ENCODE measurements at regions not wholly inside any gene's neighbourhood (a gene's known extent, or its start where the extent isn't known, plus 50 kb on each side); places are given as distances from the start of the nearest gene placed in this dataset.

- Histone ChIP-seq H3K4ac (ENCODE audit: low read depth, low read length) (no peak overlapping the region), H3K14ac (ENCODE audit: low read length) (no peak overlapping the region), H2BK12ac (ENCODE audit: low read length) (no peak overlapping the region), H3K27me3 (ENCODE audit: insufficient read depth, low read length) (no peaks in the 10 kb centered on the region), H3K27ac (ENCODE audit: low read depth, low read length) (no peak overlapping the region), H3K9me3 (ENCODE audit: insufficient read depth, low read depth, low read length) (peaks cover 1% of the 10 kb centered on the region), H2BK5ac (ENCODE audit: low read depth, low read length, poor library complexity) (no peak overlapping the region), H3K79me2 (ENCODE audit: control insufficient read depth, insufficient read depth, low read length, poor library complexity) (no peaks in the 10 kb centered on the region), H4K91ac (ENCODE audit: low read depth, low read length) (no peak overlapping the region), H3K18ac (ENCODE audit: low read length) (no peak overlapping the region), H3K9ac (ENCODE audit: low read length) (no peak overlapping the region), H3K23ac (ENCODE audit: low read length) (no peak overlapping the region), H3K4me2 (ENCODE audit: low read length) (no peak overlapping the region), H3K79me1 (ENCODE audit: low read length) (no peaks in the 10 kb centered on the region), H4K12ac (ENCODE audit: low read depth, low read length) (no peak overlapping the region), H4K8ac (ENCODE audit: low read depth, low read length) (no peak overlapping the region), H2AFZ (ENCODE audit: insufficient read depth, low read length, poor library complexity) (no peak overlapping the region), H3K4me3 (ENCODE audit: low read depth, low read length) (no peak overlapping the region), H3K36me3 (ENCODE audit: control insufficient read depth in 1 of 2, insufficient read depth in 2 of 2, low read length in 2 of 2) (no peaks in the 10 kb centered on the region), H2BK120ac (ENCODE audit: insufficient read depth, low read length, poor library complexity) (no peak overlapping the region), H3K4me1 (ENCODE audit: control insufficient read depth in 1 of 2, insufficient read depth in 2 of 2, low read length in 2 of 2) (no peaks in the 10 kb centered on the region), H2AK5ac (ENCODE audit: low read length) (no peak overlapping the region)
- no peak for DNase-seq
- WGBS (ENCODE audit: extremely low coverage, insufficient coverage, insufficient read length) = no CpG with 5 or more reads among the region's 8 CpGs
Measured at GRCh38 chr15:52872036-52872818, 82.1 kb upstream of the ONECUT1 start.

- no peak overlapping the region for H2BK120ac ChIP-seq (ENCODE audit: insufficient read depth, low read length, poor library complexity)
- H2BK5ac ChIP-seq (ENCODE audit: low read depth, low read length, poor library complexity) = no peak overlapping the region
- no peak overlapping the region for H3K4ac ChIP-seq (ENCODE audit: low read depth, low read length)
- no peak overlapping the region for H2AFZ ChIP-seq (ENCODE audit: insufficient read depth, low read length, poor library complexity)
- no peak overlapping the region for H4K91ac ChIP-seq (ENCODE audit: low read depth, low read length)
- H3K79me2 ChIP-seq (ENCODE audit: control insufficient read depth, insufficient read depth, low read length, poor library complexity) = no peaks in the 10 kb centered on the region
- no peak overlapping the region for H3K18ac ChIP-seq (ENCODE audit: low read length)
- H3K27ac ChIP-seq (ENCODE audit: low read depth, low read length) = no peak overlapping the region
- H3K9ac ChIP-seq (ENCODE audit: low read length) = no peak overlapping the region
- no peaks in the 10 kb centered on the region for H3K27me3 ChIP-seq (ENCODE audit: insufficient read depth, low read length)
- H4K12ac ChIP-seq (ENCODE audit: low read depth, low read length) = no peak overlapping the region
- no peak overlapping the region for H2AK5ac ChIP-seq (ENCODE audit: low read length)
- no peaks in the 10 kb centered on the region for H3K79me1 ChIP-seq (ENCODE audit: low read length)
- H2BK12ac ChIP-seq (ENCODE audit: low read length) = no peak overlapping the region
- no peak overlapping the region for H3K4me3 ChIP-seq (ENCODE audit: low read depth, low read length)
- no peak for DNase-seq
- no peak overlapping the region for H3K23ac ChIP-seq (ENCODE audit: low read length)
- no peak overlapping the region for H3K14ac ChIP-seq (ENCODE audit: low read length)
- no peak overlapping the region for H4K8ac ChIP-seq (ENCODE audit: low read depth, low read length)
- 100% methylated on average over 2 of the region's 3 CpGs for WGBS (ENCODE audit: extremely low coverage, insufficient coverage, insufficient read length)
- H3K9me3 ChIP-seq (ENCODE audit: insufficient read depth, low read depth, low read length) = peaks cover 1% of the 10 kb centered on the region
- no peak overlapping the region for H3K4me2 ChIP-seq (ENCODE audit: low read length)
- no peaks in the 10 kb centered on the region for H3K36me3 ChIP-seq (ENCODE audit: control insufficient read depth in 1 of 2, insufficient read depth in 2 of 2, low read length in 2 of 2)
- H3K4me1 ChIP-seq (ENCODE audit: control insufficient read depth in 1 of 2, insufficient read depth in 2 of 2, low read length in 2 of 2) = no peaks in the 10 kb centered on the region
Measured at GRCh38 chr15:52870015-52870414, 79.9 kb upstream of the ONECUT1 start.

GRCh38 chr15:52866698-52867097 is 76.6 kb upstream of the ONECUT1 start:
- Histone ChIP-seq H3K14ac (ENCODE audit: low read length) (no peak overlapping the region), H3K36me3 (ENCODE audit: control insufficient read depth in 1 of 2, insufficient read depth in 2 of 2, low read length in 2 of 2) (no peaks in the 10 kb centered on the region), H3K23ac (ENCODE audit: low read length) (no peak overlapping the region), H3K4ac (ENCODE audit: low read depth, low read length) (no peak overlapping the region), H3K27me3 (ENCODE audit: insufficient read depth, low read length) (no peaks in the 10 kb centered on the region), H4K91ac (ENCODE audit: low read depth, low read length) (no peak overlapping the region), H4K12ac (ENCODE audit: low read depth, low read length) (no peak overlapping the region), H2AK5ac (ENCODE audit: low read length) (no peak overlapping the region), H3K4me1 (ENCODE audit: control insufficient read depth in 1 of 2, insufficient read depth in 2 of 2, low read length in 2 of 2) (no peaks in the 10 kb centered on the region), H3K9me3 (ENCODE audit: insufficient read depth, low read depth, low read length) (no peaks in the 10 kb centered on the region), H3K27ac (ENCODE audit: low read depth, low read length) (no peak overlapping the region), H4K8ac (ENCODE audit: low read depth, low read length) (no peak overlapping the region), H3K9ac (ENCODE audit: low read length) (no peak overlapping the region), H3K79me2 (ENCODE audit: control insufficient read depth, insufficient read depth, low read length, poor library complexity) (no peaks in the 10 kb centered on the region), H2AFZ (ENCODE audit: insufficient read depth, low read length, poor library complexity) (no peak overlapping the region), H3K18ac (ENCODE audit: low read length) (no peak overlapping the region), H3K4me2 (ENCODE audit: low read length) (no peak overlapping the region), H3K79me1 (ENCODE audit: low read length) (no peaks in the 10 kb centered on the region), H3K4me3 (ENCODE audit: low read depth, low read length) (no peak overlapping the region), H2BK5ac (ENCODE audit: low read depth, low read length, poor library complexity) (no peak overlapping the region), H2BK12ac (ENCODE audit: low read length) (no peak overlapping the region), H2BK120ac (ENCODE audit: insufficient read depth, low read length, poor library complexity) (no peak overlapping the region)
- no CpG with 5 or more reads among the region's 5 CpGs for WGBS (ENCODE audit: extremely low coverage, insufficient coverage, insufficient read length)
- no peak for DNase-seq

DNA sequence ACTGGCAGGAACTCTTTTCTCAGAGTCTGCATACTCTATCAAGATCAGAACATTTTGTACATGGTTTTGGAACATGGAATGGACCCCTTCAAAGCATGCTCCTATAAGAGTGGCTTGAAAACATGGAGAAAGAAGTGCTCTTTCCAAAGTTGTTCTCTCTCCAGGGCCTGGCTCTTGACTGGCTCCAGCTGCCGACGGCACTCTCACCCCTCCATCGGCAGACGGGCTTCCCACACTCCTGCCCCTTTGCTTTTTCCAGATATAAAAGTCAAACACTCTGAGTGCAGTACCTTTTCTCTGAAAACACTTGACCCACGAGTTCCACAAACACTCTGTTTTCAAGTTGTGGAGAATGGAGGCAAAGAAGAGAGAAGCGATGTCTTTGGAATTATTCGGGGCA is 72.5 kb upstream of the ONECUT1 start:
- Histone ChIP-seq H4K12ac (ENCODE audit: low read depth, low read length) (no peak overlapping the region), H3K14ac (ENCODE audit: low read length) (no peak overlapping the region), H3K79me1 (ENCODE audit: low read length) (no peaks in the 10 kb centered on the region), H3K4me1 (ENCODE audit: control insufficient read depth in 1 of 2, insufficient read depth in 2 of 2, low read length in 2 of 2) (no peaks in the 10 kb centered on the region), H2BK5ac (ENCODE audit: low read depth, low read length, poor library complexity) (no peak overlapping the region), H3K4ac (ENCODE audit: low read depth, low read length) (no peak overlapping the region), H3K27me3 (ENCODE audit: insufficient read depth, low read length) (no peaks in the 10 kb centered on the region), H3K4me3 (ENCODE audit: low read depth, low read length) (no peak overlapping the region), H4K91ac (ENCODE audit: low read depth, low read length) (no peak overlapping the region), H2BK120ac (ENCODE audit: insufficient read depth, low read length, poor library complexity) (no peak overlapping the region), H4K8ac (ENCODE audit: low read depth, low read length) (no peak overlapping the region), H3K23ac (ENCODE audit: low read length) (no peak overlapping the region), H3K79me2 (ENCODE audit: control insufficient read depth, insufficient read depth, low read length, poor library complexity) (no peaks in the 10 kb centered on the region), H3K4me2 (ENCODE audit: low read length) (no peak overlapping the region), H2AK5ac (ENCODE audit: low read length) (no peak overlapping the region), H3K18ac (ENCODE audit: low read length) (no peak overlapping the region), H3K36me3 (ENCODE audit: control insufficient read depth in 1 of 2, insufficient read depth in 2 of 2, low read length in 2 of 2) (no peaks in the 10 kb centered on the region), H3K27ac (ENCODE audit: low read depth, low read length) (no peak overlapping the region), H3K9ac (ENCODE audit: low read length) (no peak overlapping the region), H2AFZ (ENCODE audit: insufficient read depth, low read length, poor library complexity) (no peak overlapping the region), H2BK12ac (ENCODE audit: low read length) (no peak overlapping the region), H3K9me3 (ENCODE audit: insufficient read depth, low read depth, low read length) (no peaks in the 10 kb centered on the region)
- whole genome bisulfite sequencing (ENCODE audit: extremely low coverage, insufficient coverage, insufficient read length) = no CpG with 5 or more reads among the region's 7 CpGs
- no peak for DNase-seq
